WTC11 (cell line): ENCODE measurements at regions not wholly inside any gene's neighbourhood (a gene's known extent, or its start where the extent isn't known, plus 50 kb on each side); places are given as distances from the start of the nearest gene placed in this dataset.

ENCODE experiments used
- ATAC-seq: fragments of 200-7000 bp; cut with Tn5 transposase; 2 replicates; pipeline ENCODE4 v1.10.0; 2021; ENCODE audit warnings: mild to moderate bottlenecking, moderate library complexity
- CTCF ChIA-PET: fragments of 300-600 bp; sonication (Branson Sonifier 250); formaldehyde crosslinking; loops from one replicate; lab custom pipeline; 2021; ENCODE audit warnings: antibody characterized with exemption; lab: Charles Lee
- POLR2A ChIA-PET: fragments of 350-600 bp; sonication (Branson Sonifier 250); formaldehyde crosslinking; loops from one replicate; lab custom pipeline; 2021; ENCODE audit warnings: antibody characterized with exemption; lab: Charles Lee
- DNase-seq: peaks from one replicate; pipeline ENCODE4 v3.0.0; 2021; ENCODE audit warnings: low spot score
- H3K27ac Mint-ChIP-seq: 2 replicates; pipeline ENCODE4 v1.8.0; 2021; ENCODE audit warnings: mixed read lengths
- H3K27me3 Mint-ChIP-seq: 2 replicates; pipeline ENCODE4 v1.8.0; 2021; ENCODE audit warnings: low read depth, mild to moderate bottlenecking, moderate library complexity, mixed read lengths
- H3K36me3 Mint-ChIP-seq: 2 replicates; pipeline ENCODE4 v1.8.0; 2021; ENCODE audit warnings: mixed read lengths
- H3K4me1 Mint-ChIP-seq: 2 replicates; pipeline ENCODE4 v1.8.0; 2022; ENCODE audit warnings: mixed read lengths
- H3K4me3 Mint-ChIP-seq: 2 replicates; pipeline ENCODE4 v1.8.0; 2021; ENCODE audit warnings: mild to moderate bottlenecking, moderate library complexity, mixed read lengths
- H3K9me3 Mint-ChIP-seq: 2 replicates; pipeline ENCODE4 v1.8.0; 2021; ENCODE audit warnings: mixed read lengths
- CREM ChIP-seq: sonication (generic); formaldehyde crosslinking; IDR thresholded peaks from 2 replicates; pipeline ENCODE4 v1.8.1; 2022; ENCODE audit warnings: mild to moderate bottlenecking, missing genetic modification reagents, moderate library complexity
- FOXK1 ChIP-seq: sonication (generic); formaldehyde crosslinking; IDR thresholded peaks from 2 replicates; pipeline ENCODE4 v1.8.0; 2022; ENCODE audit warnings: mild to moderate bottlenecking, moderate library complexity, missing genetic modification reagents
- FOXP1 ChIP-seq: sonication (generic); formaldehyde crosslinking; IDR thresholded peaks from 2 replicates; pipeline ENCODE4 v1.8.0; 2022; ENCODE audit warnings: missing genetic modification reagents, mild to moderate bottlenecking, moderate library complexity, borderline replicate concordance
- NFATC4 ChIP-seq: fragments of 250-450 bp; sonication (Bioruptor Pico); IDR thresholded peaks from 2 replicates; pipeline ENCODE4 v1.9.0; 2021; ENCODE audit warnings: mild to moderate bottlenecking
- OVOL2 ChIP-seq: fragments of 250-450 bp; sonication (Bioruptor Pico); IDR thresholded peaks from 2 replicates; pipeline ENCODE4 v1.9.0; 2021; ENCODE audit warnings: mild to moderate bottlenecking, borderline replicate concordance
- SOX15 ChIP-seq: fragments of 250-450 bp; sonication (Bioruptor Pico); IDR thresholded peaks from 2 replicates; pipeline ENCODE4 v1.9.0; 2021; ENCODE audit warnings: mild to moderate bottlenecking
- TEAD1 ChIP-seq: sonication (generic); formaldehyde crosslinking; IDR thresholded peaks from 2 replicates; pipeline ENCODE4 v1.8.0; 2022; ENCODE audit warnings: mild to moderate bottlenecking, missing genetic modification reagents
- TP53 ChIP-seq: sonication (generic); formaldehyde crosslinking; IDR thresholded peaks from 2 replicates; pipeline ENCODE4 v1.8.1; 2023; ENCODE audit warnings: mild to moderate bottlenecking, missing genetic modification reagents
- ZBTB21 ChIP-seq: sonication (generic); formaldehyde crosslinking; IDR thresholded peaks from 2 replicates; pipeline ENCODE4 v1.8.1; 2023; ENCODE audit warnings: mild to moderate bottlenecking, missing genetic modification reagents, borderline replicate concordance
- ZNF138 ChIP-seq: sonication (generic); formaldehyde crosslinking; conservative IDR thresholded peaks from 2 replicates; pipeline ENCODE4 v1.8.1; 2022; ENCODE audit warnings: mild to moderate bottlenecking, moderate library complexity, missing genetic modification reagents
- ZNF317 ChIP-seq: sonication (generic); formaldehyde crosslinking; IDR thresholded peaks from 2 replicates; pipeline ENCODE4 v1.8.1; 2023; ENCODE audit warnings: low read depth, mild to moderate bottlenecking, moderate library complexity, missing genetic modification reagents, borderline replicate concordance
- TF ChIP-seq, protein P1 (sequence below): sonication (generic); formaldehyde crosslinking; IDR thresholded peaks from 2 replicates; pipeline ENCODE4 v1.8.0; 2023; ENCODE audit warnings: missing genetic modification reagents, mild to moderate bottlenecking, borderline replicate concordance
- TF ChIP-seq, protein P2 (sequence below): sonication (generic); formaldehyde crosslinking; IDR thresholded peaks from 2 replicates; pipeline ENCODE4 v1.8.0; 2022; ENCODE audit warnings: mild to moderate bottlenecking, missing genetic modification reagents
- TF ChIP-seq, protein P3 (sequence below): fragments of 250-450 bp; sonication (Bioruptor Pico); IDR thresholded peaks from 2 replicates; pipeline ENCODE4 v1.9.0; 2021; ENCODE audit warnings: mild to moderate bottlenecking
- TF ChIP-seq, protein P4 (sequence below): sonication (generic); formaldehyde crosslinking; IDR thresholded peaks from 2 replicates; pipeline ENCODE4 v1.8.1; 2022; ENCODE audit warnings: low read depth, mild to moderate bottlenecking, moderate library complexity, missing genetic modification reagents, borderline replicate concordance
- TF ChIP-seq, protein P5 (sequence below): sonication (generic); formaldehyde crosslinking; IDR thresholded peaks from 2 replicates; pipeline ENCODE4 v1.8.0; 2022; ENCODE audit warnings: mild to moderate bottlenecking, missing genetic modification reagents

DNA sequence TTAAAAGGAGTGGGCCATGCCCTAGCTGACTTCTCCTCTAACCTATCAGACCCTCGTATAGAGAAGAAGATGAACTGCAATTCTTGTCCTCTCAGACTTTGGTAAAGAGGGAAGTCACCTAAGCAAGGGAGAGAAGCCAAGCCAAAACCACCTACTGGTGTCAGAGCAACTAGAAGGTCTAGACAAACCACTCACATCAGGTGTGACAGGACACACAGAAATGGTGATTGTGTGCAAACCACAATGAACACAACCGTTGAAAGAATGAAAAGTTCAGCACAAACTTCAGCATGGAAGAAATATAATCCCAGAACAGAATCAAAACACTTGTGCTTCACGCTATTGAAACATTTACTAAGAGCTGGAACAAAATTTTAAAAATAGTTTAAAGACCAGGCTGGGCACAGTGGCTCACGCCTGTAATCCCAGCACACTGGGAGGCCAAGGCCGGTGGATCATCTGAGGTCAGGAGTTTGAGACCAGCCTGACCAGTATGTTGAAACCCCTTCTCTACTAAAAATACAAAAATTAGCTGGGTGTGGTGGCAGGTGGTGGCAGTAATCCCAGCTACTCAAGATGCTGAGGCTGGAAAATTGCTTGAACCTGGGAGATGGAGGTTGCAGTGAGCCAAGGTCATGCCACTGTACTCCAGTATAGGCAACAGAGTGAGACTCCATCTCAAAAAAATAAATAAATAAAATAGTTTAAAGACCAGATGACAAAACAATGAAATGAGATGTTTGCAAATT is 56.2 kb upstream of the NTF3 start (continued):
- TF ChIP-seq, protein P1, sequence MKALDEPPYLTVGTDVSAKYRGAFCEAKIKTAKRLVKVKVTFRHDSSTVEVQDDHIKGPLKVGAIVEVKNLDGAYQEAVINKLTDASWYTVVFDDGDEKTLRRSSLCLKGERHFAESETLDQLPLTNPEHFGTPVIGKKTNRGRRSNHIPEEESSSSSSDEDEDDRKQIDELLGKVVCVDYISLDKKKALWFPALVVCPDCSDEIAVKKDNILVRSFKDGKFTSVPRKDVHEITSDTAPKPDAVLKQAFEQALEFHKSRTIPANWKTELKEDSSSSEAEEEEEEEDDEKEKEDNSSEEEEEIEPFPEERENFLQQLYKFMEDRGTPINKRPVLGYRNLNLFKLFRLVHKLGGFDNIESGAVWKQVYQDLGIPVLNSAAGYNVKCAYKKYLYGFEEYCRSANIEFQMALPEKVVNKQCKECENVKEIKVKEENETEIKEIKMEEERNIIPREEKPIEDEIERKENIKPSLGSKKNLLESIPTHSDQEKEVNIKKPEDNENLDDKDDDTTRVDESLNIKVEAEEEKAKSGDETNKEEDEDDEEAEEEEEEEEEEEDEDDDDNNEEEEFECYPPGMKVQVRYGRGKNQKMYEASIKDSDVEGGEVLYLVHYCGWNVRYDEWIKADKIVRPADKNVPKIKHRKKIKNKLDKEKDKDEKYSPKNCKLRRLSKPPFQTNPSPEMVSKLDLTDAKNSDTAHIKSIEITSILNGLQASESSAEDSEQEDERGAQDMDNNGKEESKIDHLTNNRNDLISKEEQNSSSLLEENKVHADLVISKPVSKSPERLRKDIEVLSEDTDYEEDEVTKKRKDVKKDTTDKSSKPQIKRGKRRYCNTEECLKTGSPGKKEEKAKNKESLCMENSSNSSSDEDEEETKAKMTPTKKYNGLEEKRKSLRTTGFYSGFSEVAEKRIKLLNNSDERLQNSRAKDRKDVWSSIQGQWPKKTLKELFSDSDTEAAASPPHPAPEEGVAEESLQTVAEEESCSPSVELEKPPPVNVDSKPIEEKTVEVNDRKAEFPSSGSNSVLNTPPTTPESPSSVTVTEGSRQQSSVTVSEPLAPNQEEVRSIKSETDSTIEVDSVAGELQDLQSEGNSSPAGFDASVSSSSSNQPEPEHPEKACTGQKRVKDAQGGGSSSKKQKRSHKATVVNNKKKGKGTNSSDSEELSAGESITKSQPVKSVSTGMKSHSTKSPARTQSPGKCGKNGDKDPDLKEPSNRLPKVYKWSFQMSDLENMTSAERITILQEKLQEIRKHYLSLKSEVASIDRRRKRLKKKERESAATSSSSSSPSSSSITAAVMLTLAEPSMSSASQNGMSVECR (CRISPR knock-in tag), result no peak
- TF ChIP-seq FOXP1, result no peak
- TF ChIP-seq, all 79 proteins: peak for 0

DNA sequence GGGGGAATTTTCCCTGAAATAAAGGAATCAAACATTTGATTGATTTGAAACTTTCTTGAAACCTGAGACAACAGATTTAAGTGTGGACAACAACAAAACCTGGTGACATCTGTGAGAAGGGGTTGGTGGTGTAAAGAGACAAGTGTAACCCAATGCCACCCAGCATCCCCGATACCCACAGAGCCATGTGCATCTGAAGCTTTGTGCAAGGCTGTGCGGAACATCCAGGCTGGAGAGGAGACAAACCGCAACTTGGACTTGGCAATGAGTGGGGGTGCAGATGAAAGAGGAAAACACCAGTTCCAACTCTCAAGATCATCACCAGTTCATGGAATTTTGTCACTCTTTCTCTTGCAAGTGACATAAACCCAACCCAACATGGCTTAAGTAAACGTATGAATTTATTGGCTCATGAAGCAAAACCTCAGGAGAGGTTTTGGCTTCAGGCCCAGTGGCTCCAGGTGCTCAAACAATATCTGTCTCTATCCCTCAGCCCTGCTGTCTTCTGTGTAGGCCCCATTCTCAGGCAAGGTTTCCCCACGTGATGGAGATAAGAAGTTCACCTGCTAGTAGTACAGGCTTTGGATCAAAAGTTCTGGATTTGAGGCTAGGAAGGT is 55.2 kb upstream of the NTF3 start:
- ATAC-seq (no peak), DNase-seq (no peak)
- ChIA-PET POLR2A (no interaction called here), CTCF (no interaction called here)
- no peak for TF ChIP-seq OVOL2 (CRISPR knock-in tag)
- no peak for TF ChIP-seq SOX15 (CRISPR knock-in tag)
- no peak for TF ChIP-seq TP53 (CRISPR knock-in tag)
- TF ChIP-seq, protein P2, sequence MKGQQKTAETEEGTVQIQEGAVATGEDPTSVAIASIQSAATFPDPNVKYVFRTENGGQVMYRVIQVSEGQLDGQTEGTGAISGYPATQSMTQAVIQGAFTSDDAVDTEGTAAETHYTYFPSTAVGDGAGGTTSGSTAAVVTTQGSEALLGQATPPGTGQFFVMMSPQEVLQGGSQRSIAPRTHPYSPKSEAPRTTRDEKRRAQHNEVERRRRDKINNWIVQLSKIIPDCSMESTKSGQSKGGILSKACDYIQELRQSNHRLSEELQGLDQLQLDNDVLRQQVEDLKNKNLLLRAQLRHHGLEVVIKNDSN (CRISPR knock-in tag), result no peak
- TF ChIP-seq FOXK1 (CRISPR knock-in tag), result no peak
- TF ChIP-seq, protein P3, sequence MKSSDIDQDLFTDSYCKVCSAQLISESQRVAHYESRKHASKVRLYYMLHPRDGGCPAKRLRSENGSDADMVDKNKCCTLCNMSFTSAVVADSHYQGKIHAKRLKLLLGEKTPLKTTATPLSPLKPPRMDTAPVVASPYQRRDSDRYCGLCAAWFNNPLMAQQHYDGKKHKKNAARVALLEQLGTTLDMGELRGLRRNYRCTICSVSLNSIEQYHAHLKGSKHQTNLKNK (CRISPR knock-in tag), result no peak
- no peak overlapping the region for H3K4me3 Mint-ChIP-seq
- H3K9me3 Mint-ChIP-seq, result no peaks in the 10 kb centered on the region
- H3K27me3 Mint-ChIP-seq, result no peaks in the 10 kb centered on the region; the same call in 1 of the 2 replicates
- H3K36me3 Mint-ChIP-seq, result no peaks in the 10 kb centered on the region
- H3K27ac Mint-ChIP-seq, result no peak overlapping the region
- H3K4me1 Mint-ChIP-seq, result no peaks in the 10 kb centered on the region

DNA sequence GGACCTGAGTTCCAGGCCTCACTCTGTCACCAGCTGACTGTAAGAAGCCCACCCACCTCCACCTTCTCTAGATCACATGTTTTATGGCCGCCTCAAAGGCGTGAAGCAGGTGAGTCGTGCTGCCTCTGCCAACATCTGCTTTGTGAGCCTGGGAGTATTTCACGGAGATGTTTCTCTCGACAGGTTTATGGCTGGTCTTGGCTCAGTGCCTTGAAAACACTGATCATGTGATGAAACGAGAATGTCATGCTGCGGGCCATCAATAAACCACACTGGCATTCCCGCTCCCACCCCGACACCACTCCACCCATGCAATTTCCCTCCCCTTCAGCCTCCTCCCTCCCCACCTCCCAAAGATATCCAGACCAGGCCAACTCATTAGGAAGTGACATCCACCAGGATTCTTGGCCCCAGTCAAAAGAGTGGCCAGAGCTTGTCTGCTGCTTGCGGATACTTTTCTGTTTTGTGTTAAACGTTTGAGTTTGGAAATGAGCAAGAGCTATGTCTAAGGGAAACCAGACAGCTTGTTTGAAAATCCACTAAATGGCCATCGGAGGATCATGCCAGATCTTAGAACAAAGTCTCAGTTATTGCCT is 53.8 kb upstream of the NTF3 start:
- ChIA-PET CTCF (no interaction called here), POLR2A (no interaction called here)
- Mint-ChIP-seq H3K9me3 (no peaks in the 10 kb centered on the region), H3K4me3 (no peak overlapping the region), H3K27me3 (no peaks in the 10 kb centered on the region; the same call in 1 of the 2 replicates), H3K27ac (no peak overlapping the region), H3K36me3 (no peaks in the 10 kb centered on the region), H3K4me1 (no peaks in the 10 kb centered on the region)
- no peak for ATAC-seq
- TF ChIP-seq CREM (no peak), ZNF317 (no peak), ZNF138 (CRISPR knock-in tag) (no peak)
- DNase-seq, result no peak

DNA sequence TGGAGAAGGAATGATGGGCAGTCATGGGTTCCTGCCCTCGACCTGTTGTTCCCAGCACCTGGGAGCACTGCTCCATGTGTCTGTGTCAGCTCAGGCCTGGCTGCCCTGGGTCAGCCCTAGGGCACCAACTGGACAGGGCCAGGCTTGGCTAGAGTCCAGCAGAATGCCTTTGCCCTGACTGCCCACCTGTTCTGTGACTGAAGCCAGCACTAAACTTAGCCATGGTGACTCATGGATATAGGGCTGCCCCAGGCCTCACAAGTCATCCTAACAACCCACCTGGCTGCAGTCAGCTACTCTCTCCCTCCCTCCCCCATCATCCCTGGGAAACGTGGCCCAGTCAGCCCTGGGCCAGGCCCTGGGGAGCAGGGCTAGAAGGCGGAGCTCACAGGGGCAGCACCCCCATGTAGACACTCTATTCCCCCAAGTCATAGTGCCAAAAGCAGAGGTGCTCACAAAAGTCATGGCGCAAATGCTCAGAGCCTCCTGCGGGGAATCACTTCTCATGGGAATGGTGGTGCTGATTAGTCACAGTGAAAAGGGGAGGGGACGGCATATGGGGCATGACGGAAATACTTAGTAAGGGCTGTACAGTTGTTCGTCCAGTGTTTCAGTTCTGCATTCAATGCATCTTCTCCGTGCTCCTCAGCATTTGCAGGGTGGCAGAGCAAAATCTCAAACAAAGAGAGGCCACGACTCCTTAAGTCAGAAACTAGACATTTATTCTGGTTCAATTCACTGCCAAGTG is 52.0 kb upstream of the NTF3 start:
- DNase-seq (no peak), ATAC-seq (no peak)
- Mint-ChIP-seq H3K4me1 (peaks cover 9% of the 10 kb centered on the region), H3K27ac (no peak overlapping the region), H3K9me3 (no peaks in the 10 kb centered on the region), H3K36me3 (no peaks in the 10 kb centered on the region), H3K27me3 (no peaks in the 10 kb centered on the region), H3K4me3 (no peak overlapping the region)
- no peak for TF ChIP-seq NFATC4 (CRISPR knock-in tag)
- TF ChIP-seq, protein P3 (CRISPR knock-in tag), result no peak
- TF ChIP-seq TEAD1 (CRISPR knock-in tag), result no peak
- TF ChIP-seq SOX15 (CRISPR knock-in tag), result no peak
- no peak for TF ChIP-seq ZBTB21 (CRISPR knock-in tag)
- TF ChIP-seq, protein P4, sequence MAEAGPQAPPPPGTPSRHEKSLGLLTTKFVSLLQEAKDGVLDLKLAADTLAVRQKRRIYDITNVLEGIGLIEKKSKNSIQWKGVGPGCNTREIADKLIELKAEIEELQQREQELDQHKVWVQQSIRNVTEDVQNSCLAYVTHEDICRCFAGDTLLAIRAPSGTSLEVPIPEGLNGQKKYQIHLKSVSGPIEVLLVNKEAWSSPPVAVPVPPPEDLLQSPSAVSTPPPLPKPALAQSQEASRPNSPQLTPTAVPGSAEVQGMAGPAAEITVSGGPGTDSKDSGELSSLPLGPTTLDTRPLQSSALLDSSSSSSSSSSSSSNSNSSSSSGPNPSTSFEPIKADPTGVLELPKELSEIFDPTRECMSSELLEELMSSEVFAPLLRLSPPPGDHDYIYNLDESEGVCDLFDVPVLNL (CRISPR knock-in tag), result no peak
- TF ChIP-seq, protein P5, sequence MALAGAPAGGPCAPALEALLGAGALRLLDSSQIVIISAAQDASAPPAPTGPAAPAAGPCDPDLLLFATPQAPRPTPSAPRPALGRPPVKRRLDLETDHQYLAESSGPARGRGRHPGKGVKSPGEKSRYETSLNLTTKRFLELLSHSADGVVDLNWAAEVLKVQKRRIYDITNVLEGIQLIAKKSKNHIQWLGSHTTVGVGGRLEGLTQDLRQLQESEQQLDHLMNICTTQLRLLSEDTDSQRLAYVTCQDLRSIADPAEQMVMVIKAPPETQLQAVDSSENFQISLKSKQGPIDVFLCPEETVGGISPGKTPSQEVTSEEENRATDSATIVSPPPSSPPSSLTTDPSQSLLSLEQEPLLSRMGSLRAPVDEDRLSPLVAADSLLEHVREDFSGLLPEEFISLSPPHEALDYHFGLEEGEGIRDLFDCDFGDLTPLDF (CRISPR knock-in tag), result no peak
- POLR2A ChIA-PET, result no interaction called here
- CTCF ChIA-PET, result no interaction called here
